GM18870 (cell line): ENCODE measurements at regions not wholly inside any gene's neighbourhood (a gene's known extent, or its start where the extent isn't known, plus 50 kb on each side); places are given as distances from the start of the nearest gene placed in this dataset.
"Not testable (repeated sequence)": the region's sequence is repeated elsewhere in the genome, so short reads cannot be mapped to it uniquely, and the experiment has no call there.

ENCODE experiments used
- ATAC-seq: cut with Tn5 transposase; IDR thresholded peaks from one replicate; pipeline ENCODE4 v1.9.1; 2021; ENCODE audit warnings: moderate library complexity; ENCODE audit not compliant: unreplicated experiment

DNA sequence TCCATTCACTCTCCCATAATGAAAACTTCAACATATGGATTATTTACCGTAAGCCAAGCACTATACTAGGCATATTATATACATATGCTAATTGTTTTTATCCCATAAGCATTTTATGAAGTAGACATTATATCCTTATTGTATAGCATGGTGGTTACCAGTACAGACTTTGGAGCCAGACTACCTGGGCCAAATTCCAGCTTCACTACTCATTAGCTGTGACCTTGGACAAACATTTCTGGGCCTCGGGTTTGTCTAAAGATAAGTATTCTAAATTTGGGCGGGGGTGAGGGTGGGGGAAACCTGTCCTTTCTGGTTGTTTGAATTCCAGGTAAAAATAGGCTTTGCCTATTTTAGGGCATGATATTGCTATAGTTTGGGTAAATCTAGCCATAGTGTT, 66.5 kb upstream of the P2RY1 start:
- no peak for ATAC-seq

- ATAC-seq = peak; percentile 99
Observed at GRCh38 chr3:152769523-152769922, 65.4 kb upstream of the P2RY1 start.

DNA sequence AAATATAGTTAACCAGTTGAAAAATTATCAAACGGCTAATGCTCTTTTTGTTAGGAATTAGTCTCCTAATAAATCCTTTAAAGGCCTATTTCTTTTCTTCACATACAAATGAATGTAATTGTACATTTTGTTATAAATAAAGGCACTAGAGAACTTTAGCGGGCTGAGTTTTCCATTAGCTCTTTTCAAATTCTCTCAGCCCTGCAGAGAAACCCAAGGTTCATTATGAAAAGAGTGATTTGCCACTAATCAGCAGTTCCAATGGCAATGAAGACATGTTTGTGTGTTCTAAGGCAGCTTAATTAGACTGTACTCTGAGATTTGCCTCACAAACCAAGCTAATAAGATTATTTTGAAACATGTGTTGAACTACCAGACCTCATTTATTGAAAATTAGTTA, 64.6 kb upstream of the P2RY1 start:
- no peak for ATAC-seq

DNA sequence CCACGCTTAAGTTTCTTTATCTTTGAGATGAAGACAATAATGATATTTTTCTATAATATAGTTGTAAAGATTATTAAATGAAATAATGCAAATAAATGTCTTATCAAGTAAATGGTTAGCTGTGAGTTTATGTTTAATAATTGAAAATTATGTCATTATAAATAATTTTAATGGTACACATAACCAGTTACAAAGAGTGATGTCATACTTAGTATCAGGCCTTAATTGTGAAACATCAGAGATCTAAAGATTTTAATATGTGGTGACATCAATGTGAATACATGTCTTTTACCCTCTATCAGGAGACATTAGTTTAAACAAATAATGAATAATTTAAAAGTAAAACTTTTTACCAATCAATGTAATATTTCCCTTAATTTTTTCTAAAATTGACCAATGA, 63.8 kb upstream of the P2RY1 start:
- no peak for ATAC-seq

DNA sequence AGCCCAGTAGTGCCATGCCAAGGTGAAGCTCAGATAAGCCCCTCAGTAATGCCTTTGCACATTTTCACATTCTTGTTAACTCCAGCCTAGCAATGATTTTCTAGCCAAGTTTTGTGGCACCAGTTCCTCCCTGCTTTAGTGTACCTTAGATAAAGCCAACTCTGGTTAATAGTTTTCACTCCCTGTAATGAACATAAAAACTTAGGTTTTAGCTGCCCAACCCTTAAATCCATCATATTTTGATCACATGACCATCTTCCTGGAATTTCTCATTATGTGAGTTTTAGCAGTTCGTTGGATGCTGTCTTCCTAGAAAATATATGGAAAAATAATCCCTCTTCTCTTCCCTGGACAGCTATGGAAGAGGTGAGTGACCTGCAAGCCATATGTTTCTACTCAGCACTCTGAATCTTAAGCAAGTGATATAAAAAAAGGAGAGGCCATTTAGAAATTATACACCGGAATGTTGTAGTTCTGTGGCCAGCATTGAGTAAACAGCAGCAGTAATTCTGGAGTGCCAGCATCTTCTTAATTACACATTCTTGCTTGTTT, 62.2 kb upstream of the P2RY1 start:
- no peak for ATAC-seq

- ATAC-seq = no peak
Observed at GRCh38 chr3:152773633-152774032, 61.3 kb upstream of the P2RY1 start.

- not testable (repeated sequence) for ATAC-seq
Observed at GRCh38 chr3:152774230-152774629, 60.7 kb upstream of the P2RY1 start.

- ATAC-seq = no peak
Observed at GRCh38 chr3:152778022-152778421, 56.9 kb upstream of the P2RY1 start.

GRCh38 chr3:152779653-152780052, 55.3 kb upstream of the P2RY1 start:
- ATAC-seq = no peak

GRCh38 chr3:152780553-152780952, 54.4 kb upstream of the P2RY1 start:
- ATAC-seq = no peak

DNA sequence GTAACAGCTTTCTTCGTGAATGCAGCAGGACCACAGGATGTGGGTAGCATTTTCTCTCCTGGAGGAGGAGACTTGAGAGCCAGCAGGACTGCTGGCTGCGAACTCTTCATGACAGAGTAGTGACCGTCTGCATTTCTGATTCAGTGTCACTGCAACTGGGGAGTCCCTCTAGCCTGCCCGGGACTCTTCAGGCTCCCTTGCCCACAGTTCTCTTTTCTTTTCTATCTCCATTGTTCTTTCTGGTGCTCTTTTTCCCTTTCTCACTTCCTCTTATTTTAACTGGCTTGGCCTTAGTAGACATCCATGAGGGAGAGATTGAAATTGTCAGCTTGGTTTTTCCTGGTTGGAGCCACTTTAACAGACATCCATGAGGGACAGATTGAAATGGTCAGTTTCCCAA, 49.9 kb upstream of the P2RY1 start:
- ATAC-seq = no peak
